Nephron progenitor cell (in vitro differentiated cells): ENCODE measurements at regions not wholly inside any gene's neighbourhood (a gene's known extent, or its start where the extent isn't known, plus 50 kb on each side); places are given as distances from the start of the nearest gene placed in this dataset.

Experiments used
- DNase-seq: peaks from one replicate; pipeline ENCODE4 v3.0.0; 2021
- H3K27ac Mint-ChIP-seq: 2 replicates; pipeline ENCODE4 v1.8.0; 2021; ENCODE audit warnings: mild to moderate bottlenecking, moderate library complexity, mixed read lengths
- H3K27me3 Mint-ChIP-seq: 2 replicates; pipeline ENCODE4 v1.8.0; 2021; ENCODE audit warnings: mild to moderate bottlenecking, low read depth, mixed read lengths; ENCODE audit not compliant: poor library complexity
- H3K36me3 Mint-ChIP-seq: 2 replicates; pipeline ENCODE4 v1.8.0; 2021; ENCODE audit warnings: low read depth, mixed read lengths
- H3K4me1 Mint-ChIP-seq: 2 replicates; pipeline ENCODE4 v1.8.0; 2021; ENCODE audit warnings: mixed read lengths
- H3K4me3 Mint-ChIP-seq: 2 replicates; pipeline ENCODE4 v1.8.0; 2021; ENCODE audit warnings: mild to moderate bottlenecking, moderate library complexity, mixed read lengths
- H3K9me3 Mint-ChIP-seq: 2 replicates; pipeline ENCODE4 v1.8.0; 2021; ENCODE audit warnings: mild to moderate bottlenecking, moderate library complexity, mixed read lengths
- TF ChIP-seq, protein P1 (sequence below): fragments of 200-600 bp; sonication (generic); IDR thresholded peaks from 2 replicates; pipeline ENCODE4 v1.5.0; 2021; ENCODE audit warnings: antibody characterized with exemption

DNA sequence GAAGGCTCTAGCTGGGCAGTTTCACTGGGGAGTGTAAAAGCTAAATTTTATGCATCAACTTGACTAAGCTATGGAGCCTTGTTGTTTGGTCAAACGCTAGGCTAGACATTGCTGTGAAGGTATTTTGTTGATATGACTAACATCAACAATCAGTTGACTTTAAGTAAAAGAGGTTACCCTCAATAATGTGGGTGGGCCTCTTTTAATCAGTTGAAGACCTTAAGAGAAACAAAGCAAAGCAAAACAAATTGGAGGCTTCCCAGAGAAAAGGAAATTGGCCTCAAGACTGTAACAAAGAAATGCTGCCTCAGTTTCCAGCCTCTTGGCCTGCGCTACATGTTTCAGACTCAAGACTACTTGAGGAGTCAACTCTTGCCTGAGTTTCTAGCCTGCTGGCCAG, 50.0 kb upstream of the TSC22D1 start:
- H3K27me3 Mint-ChIP-seq: no peaks in the 10 kb centered on the region
- TF ChIP-seq, protein P1, sequence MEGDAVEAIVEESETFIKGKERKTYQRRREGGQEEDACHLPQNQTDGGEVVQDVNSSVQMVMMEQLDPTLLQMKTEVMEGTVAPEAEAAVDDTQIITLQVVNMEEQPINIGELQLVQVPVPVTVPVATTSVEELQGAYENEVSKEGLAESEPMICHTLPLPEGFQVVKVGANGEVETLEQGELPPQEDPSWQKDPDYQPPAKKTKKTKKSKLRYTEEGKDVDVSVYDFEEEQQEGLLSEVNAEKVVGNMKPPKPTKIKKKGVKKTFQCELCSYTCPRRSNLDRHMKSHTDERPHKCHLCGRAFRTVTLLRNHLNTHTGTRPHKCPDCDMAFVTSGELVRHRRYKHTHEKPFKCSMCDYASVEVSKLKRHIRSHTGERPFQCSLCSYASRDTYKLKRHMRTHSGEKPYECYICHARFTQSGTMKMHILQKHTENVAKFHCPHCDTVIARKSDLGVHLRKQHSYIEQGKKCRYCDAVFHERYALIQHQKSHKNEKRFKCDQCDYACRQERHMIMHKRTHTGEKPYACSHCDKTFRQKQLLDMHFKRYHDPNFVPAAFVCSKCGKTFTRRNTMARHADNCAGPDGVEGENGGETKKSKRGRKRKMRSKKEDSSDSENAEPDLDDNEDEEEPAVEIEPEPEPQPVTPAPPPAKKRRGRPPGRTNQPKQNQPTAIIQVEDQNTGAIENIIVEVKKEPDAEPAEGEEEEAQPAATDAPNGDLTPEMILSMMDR: no peak
- no peaks in the 10 kb centered on the region for H3K4me1 Mint-ChIP-seq
- no peaks in the 10 kb centered on the region for H3K36me3 Mint-ChIP-seq
- no peak for DNase-seq
- H3K4me3 Mint-ChIP-seq: no peak overlapping the region
- H3K27ac Mint-ChIP-seq: no peak overlapping the region
- peaks cover 4% of the 10 kb centered on the region for H3K9me3 Mint-ChIP-seq
